Activated naive CD8-positive, alpha-beta T cell treated with anti-CD3 and anti-CD28 coated beads, Interleukin-2, amount 50 U/mL, for 24 hours (primary cell): ENCODE measurements at regions not wholly inside any gene's neighbourhood (a gene's known extent, or its start where the extent isn't known, plus 50 kb on each side); places are given as distances from the start of the nearest gene placed in this dataset.

Source experiments
- ATAC-seq: fragments of 150-1000 bp; cut with Tn5 transposase; one replicate; pipeline ENCODE4 v1.10.0; 2021
- DNase-seq: peaks from one replicate; pipeline ENCODE4 v3.0.0; 2021
- H3K27ac Mint-ChIP-seq: one replicate; pipeline ENCODE4 v1.8.0; 2021; ENCODE audit warnings: mild to moderate bottlenecking, mixed read lengths
- H3K27me3 Mint-ChIP-seq: one replicate; pipeline ENCODE4 v1.8.0; 2021; ENCODE audit warnings: mixed read lengths
- H3K36me3 Mint-ChIP-seq: one replicate; pipeline ENCODE4 v1.8.0; 2021; ENCODE audit warnings: low read depth, mixed read lengths
- H3K4me1 Mint-ChIP-seq: one replicate; pipeline ENCODE4 v1.8.0; 2021; ENCODE audit warnings: mixed read lengths
- H3K4me3 Mint-ChIP-seq: one replicate; pipeline ENCODE4 v1.8.0; 2021; ENCODE audit warnings: mild to moderate bottlenecking, moderate library complexity, mixed read lengths
- H3K9me3 Mint-ChIP-seq: one replicate; pipeline ENCODE4 v1.8.0; 2021; ENCODE audit warnings: mixed read lengths

- Mint-ChIP-seq H3K27me3 (peaks cover 10% of the 10 kb centered on the region), H3K9me3 (no peaks in the 10 kb centered on the region), H3K36me3 (no peaks in the 10 kb centered on the region), H3K4me1 (no peaks in the 10 kb centered on the region), H3K4me3 (no peak overlapping the region), H3K27ac (no peak overlapping the region)
- no peak for DNase-seq
- ATAC-seq: no peak
Observed at GRCh38 chr10:83945982-83946718, 193.2 kb upstream of the GHITM start.

DNA sequence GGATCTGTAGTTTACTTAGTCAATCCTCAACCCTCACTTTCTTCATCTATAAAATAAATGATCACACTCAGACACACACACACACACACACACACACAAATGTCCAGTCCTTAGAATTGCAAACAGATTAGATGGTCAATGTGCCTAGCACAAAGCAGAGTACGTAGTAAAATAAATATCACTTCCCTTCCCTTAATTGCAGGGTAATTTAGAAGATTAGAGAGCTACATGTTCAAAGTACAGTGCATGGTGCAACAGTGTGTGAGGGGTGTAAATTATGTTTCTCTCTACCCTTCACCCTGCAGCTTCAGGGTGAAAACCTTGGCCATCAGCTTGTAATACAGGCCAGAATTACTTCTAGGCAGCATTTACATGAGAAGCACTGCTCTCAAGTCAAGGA, 187.0 kb upstream of the GHITM start:
- Mint-ChIP-seq H3K4me1 (no peaks in the 10 kb centered on the region), H3K27ac (no peak overlapping the region), H3K9me3 (no peaks in the 10 kb centered on the region), H3K36me3 (no peaks in the 10 kb centered on the region), H3K27me3 (peaks cover 2% of the 10 kb centered on the region), H3K4me3 (no peak overlapping the region)
- ATAC-seq (no peak), DNase-seq (no peak)

DNA sequence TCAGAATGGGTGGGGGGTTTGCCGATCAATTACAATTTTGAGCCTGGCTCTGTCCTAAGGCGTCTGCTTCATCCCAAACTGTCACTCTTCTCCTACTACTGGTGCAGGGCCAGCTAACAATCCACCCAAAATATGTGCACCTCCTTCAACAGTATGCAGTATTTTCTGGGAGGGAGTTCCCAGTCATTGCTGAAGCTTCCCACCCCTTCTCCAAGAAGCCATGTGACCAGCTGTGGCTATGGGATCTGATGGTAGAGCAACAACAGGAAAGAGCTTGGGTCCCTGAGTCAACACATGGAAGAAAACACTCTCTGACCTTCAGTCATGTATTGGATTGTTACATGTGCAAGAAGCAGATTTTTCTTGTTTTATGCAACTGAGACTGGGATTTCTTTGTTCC, 185.7 kb upstream of the GHITM start:
- Mint-ChIP-seq H3K27me3 (peaks cover 2% of the 10 kb centered on the region), H3K9me3 (no peaks in the 10 kb centered on the region), H3K4me3 (no peak overlapping the region), H3K36me3 (no peaks in the 10 kb centered on the region), H3K27ac (no peak overlapping the region), H3K4me1 (no peaks in the 10 kb centered on the region)
- DNase-seq: no peak
- ATAC-seq: no peak

GRCh38 chr10:83954193-83954799, 185.0 kb upstream of the GHITM start:
- DNase-seq: no peak
- Mint-ChIP-seq H3K27me3 (no peaks in the 10 kb centered on the region), H3K27ac (no peak overlapping the region), H3K4me1 (no peaks in the 10 kb centered on the region), H3K4me3 (no peak overlapping the region), H3K36me3 (no peaks in the 10 kb centered on the region), H3K9me3 (no peaks in the 10 kb centered on the region)
- ATAC-seq: no peak

DNA sequence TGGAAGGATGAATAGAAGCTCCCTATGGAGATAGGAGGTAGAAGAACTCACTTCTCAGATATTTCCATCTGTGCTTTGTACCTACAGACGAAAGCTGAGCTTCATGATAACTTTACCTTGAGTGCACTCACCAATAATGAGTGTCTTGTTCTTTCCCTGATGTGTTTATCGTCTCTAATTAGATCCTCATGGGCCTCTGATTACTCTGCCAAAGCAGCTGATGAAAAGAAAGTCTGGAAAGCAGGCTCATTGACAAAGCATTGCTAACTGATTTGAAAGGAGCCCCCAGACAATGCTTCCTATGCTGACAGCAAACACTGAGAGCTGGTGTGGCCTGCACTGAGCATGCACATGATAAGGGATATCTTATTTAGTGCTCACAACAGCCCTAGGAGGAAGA, 183.9 kb upstream of the GHITM start:
- no peaks in the 10 kb centered on the region for H3K36me3 Mint-ChIP-seq

DNA sequence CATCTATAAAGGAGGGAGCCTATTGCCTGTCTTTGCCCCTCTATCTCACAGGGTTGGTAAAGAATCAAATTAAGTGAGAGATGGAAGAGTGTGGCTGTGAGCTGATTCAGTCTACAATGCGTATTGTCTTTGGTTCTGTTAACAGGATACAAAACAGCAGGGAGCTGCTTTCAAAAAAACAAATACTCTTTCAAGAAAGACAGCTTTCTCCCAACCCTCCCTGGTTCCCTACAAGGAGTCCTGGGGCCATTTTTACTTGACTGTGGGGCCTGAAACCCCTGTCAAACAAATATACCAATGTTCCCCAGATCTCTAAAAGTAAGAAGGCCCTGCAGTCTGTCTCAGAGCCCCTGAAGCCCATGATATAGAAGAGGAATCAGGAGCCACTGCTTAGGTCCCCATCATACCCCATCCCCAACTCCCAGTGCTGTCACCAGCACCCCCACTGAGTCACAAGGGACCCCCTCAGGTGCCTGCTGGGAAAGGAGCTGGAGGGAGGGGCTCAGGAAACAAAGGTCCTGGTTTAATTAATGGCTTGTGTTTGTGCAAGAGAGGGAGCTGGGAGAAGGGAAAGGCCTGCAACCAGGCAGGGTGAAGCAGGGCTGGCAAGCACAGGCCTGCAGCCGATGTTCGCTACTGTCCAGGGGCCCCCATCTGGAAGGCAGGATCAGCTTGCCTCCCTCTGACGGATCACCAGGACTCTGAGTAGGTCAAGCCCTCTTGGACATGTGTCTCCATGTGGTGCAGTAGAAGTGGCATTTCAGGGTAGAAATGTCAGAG, 182.0 kb upstream of the GHITM start:
- Mint-ChIP-seq H3K9me3 (no peaks in the 10 kb centered on the region), H3K27ac (no peak overlapping the region), H3K27me3 (no peaks in the 10 kb centered on the region), H3K4me3 (no peak overlapping the region), H3K4me1 (no peaks in the 10 kb centered on the region), H3K36me3 (no peaks in the 10 kb centered on the region)
- DNase-seq (no peak), ATAC-seq (no peak)

More for the DNA sequence above, 183.9 kb upstream of the GHITM start:
- no peak overlapping the region for H3K4me3 Mint-ChIP-seq
- H3K27me3 Mint-ChIP-seq: no peaks in the 10 kb centered on the region
- H3K27ac Mint-ChIP-seq: no peak overlapping the region
- ATAC-seq (no peak), DNase-seq (no peak)
- no peaks in the 10 kb centered on the region for H3K4me1 Mint-ChIP-seq
- H3K9me3 Mint-ChIP-seq: no peaks in the 10 kb centered on the region

GRCh38 chr10:83959328-83959727, 180.0 kb upstream of the GHITM start:
- no peaks in the 10 kb centered on the region for H3K27me3 Mint-ChIP-seq
- H3K9me3 Mint-ChIP-seq: no peaks in the 10 kb centered on the region
- DNase-seq: no peak
- no peak overlapping the region for H3K27ac Mint-ChIP-seq
- ATAC-seq: no peak
- H3K4me3 Mint-ChIP-seq: no peak overlapping the region
- no peaks in the 10 kb centered on the region for H3K4me1 Mint-ChIP-seq
- no peaks in the 10 kb centered on the region for H3K36me3 Mint-ChIP-seq

DNA sequence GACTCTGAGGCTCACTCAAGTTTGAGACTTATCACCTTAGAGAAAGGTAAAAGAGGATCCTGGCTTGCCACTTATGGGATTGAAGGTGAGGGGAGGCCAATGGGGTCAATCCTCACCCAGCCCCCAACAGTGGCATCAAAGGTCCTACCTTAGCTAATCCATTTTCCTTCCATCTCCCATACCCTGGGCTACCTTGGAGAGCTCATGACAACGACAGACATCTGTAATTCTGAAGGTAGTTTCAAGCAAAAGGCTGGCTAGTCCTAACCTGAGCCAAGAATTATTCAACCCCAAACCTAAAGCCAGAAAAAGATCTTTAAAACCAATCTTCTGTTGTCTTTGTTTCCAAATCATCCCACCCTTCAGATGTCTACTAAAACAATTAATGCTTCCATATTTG, 179.2 kb upstream of the GHITM start:
- ATAC-seq: no peak
- DNase-seq: no peak
- no peaks in the 10 kb centered on the region for H3K4me1 Mint-ChIP-seq

DNA sequence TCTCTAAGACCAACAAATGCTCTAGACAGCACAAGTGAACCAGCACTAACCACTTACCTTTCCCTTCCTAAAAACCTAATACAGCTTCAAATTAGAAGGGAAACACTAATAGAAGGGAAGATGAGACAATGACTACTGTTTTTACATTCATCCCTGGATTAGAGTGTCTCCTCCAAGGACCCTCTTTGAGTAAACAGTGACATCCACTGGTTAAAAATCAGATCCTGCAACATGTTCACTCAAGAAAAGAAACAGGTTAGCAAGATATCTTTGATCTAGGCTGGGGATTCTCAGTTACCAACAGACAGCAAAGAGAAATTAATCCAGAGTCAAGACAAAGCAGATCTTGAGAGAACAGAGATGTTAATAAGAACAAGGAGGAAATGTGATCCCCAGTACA, 177.7 kb upstream of the GHITM start:
- H3K9me3 Mint-ChIP-seq: no peaks in the 10 kb centered on the region
- no peaks in the 10 kb centered on the region for H3K27me3 Mint-ChIP-seq
- DNase-seq: no peak
- no peak overlapping the region for H3K27ac Mint-ChIP-seq
- no peaks in the 10 kb centered on the region for H3K4me1 Mint-ChIP-seq
- H3K4me3 Mint-ChIP-seq: no peak overlapping the region
- H3K36me3 Mint-ChIP-seq: no peaks in the 10 kb centered on the region
- no peak for ATAC-seq

More for the DNA sequence above, 179.2 kb upstream of the GHITM start:
- no peak overlapping the region for H3K4me3 Mint-ChIP-seq
- H3K36me3 Mint-ChIP-seq: no peaks in the 10 kb centered on the region
- no peak overlapping the region for H3K27ac Mint-ChIP-seq
- no peaks in the 10 kb centered on the region for H3K27me3 Mint-ChIP-seq
- H3K9me3 Mint-ChIP-seq: no peaks in the 10 kb centered on the region

GRCh38 chr10:83963446-83963845, 175.9 kb upstream of the GHITM start:
- no peaks in the 10 kb centered on the region for H3K27me3 Mint-ChIP-seq
- H3K36me3 Mint-ChIP-seq: no peaks in the 10 kb centered on the region
- no peak overlapping the region for H3K27ac Mint-ChIP-seq
- H3K4me3 Mint-ChIP-seq: no peak overlapping the region
- no peaks in the 10 kb centered on the region for H3K9me3 Mint-ChIP-seq
- ATAC-seq (no peak), DNase-seq (no peak)
- H3K4me1 Mint-ChIP-seq: no peaks in the 10 kb centered on the region

DNA sequence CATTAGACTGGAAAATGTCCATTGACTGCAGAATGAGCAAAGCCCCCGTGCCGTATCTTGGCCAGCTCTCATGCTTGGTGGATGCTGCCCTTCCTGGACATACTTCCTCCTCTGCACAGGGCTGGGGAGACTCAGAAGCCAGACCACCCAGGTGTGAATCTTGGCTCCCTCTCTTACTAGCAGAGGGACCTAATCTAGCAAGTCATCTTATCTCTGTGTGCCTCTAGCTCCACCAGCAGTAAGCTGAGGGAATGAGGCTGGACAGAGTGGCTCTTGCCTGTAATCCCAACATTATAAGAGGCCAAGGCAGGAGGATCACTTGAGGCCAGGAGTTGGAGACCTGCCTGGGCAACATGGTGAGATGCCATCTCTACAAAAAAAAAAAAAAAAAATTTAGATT, 173.8 kb upstream of the GHITM start:
- DNase-seq: no peak
- Mint-ChIP-seq H3K4me1 (no peaks in the 10 kb centered on the region), H3K9me3 (no peaks in the 10 kb centered on the region), H3K36me3 (no peaks in the 10 kb centered on the region), H3K27ac (no peak overlapping the region), H3K4me3 (no peak overlapping the region), H3K27me3 (no peaks in the 10 kb centered on the region)
- no peak for ATAC-seq

DNA sequence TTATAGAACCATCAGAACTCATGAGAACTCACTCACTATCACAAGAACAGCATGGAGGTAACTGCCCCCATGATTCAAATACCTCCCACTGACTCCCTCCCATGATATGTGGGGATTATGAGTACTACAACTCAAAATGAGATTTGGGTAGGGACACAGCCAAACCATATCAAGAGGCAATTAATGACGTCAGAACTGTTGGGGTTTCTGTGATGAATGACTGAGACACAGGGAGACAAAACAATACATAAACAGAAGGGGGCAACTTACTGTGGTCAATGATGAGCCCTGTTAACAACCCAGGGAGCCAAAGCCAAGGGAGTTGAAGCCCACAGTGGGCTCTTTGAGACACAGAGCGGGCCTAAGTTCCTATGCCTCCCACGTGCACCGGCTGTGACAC, 171.3 kb upstream of the GHITM start:
- Mint-ChIP-seq H3K9me3 (no peaks in the 10 kb centered on the region), H3K4me3 (no peak overlapping the region), H3K27me3 (no peaks in the 10 kb centered on the region), H3K4me1 (no peaks in the 10 kb centered on the region), H3K36me3 (no peaks in the 10 kb centered on the region), H3K27ac (no peak overlapping the region)
- DNase-seq (no peak), ATAC-seq (no peak)

GRCh38 chr10:83978681-83979383, 160.5 kb upstream of the GHITM start:
- Mint-ChIP-seq H3K9me3 (no peaks in the 10 kb centered on the region), H3K4me3 (no peak overlapping the region), H3K36me3 (no peaks in the 10 kb centered on the region), H3K27me3 (no peaks in the 10 kb centered on the region), H3K4me1 (no peaks in the 10 kb centered on the region), H3K27ac (no peak overlapping the region)
- no peak for DNase-seq
- no peak for ATAC-seq

DNA sequence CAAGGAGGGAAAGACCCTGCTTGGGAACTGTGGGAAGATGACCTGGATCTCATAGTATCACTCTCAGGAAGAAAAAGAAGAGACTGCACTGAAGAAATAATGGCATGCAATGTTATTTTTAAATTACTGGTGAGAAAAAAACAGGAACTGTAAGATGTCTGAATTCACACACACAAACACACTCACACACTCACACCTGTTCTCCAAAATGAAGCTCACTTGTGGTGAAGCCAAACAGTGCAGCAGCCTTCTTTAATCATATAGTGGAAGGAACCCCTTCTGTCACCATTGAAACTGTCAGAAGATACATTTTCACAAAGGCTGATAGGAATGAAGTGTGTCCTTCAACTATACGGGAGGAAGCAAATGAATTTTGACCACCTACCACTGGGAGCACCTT, 156.5 kb upstream of the GHITM start:
- Mint-ChIP-seq H3K27ac (no peak overlapping the region), H3K36me3 (no peaks in the 10 kb centered on the region), H3K4me3 (no peak overlapping the region), H3K9me3 (no peaks in the 10 kb centered on the region), H3K4me1 (no peaks in the 10 kb centered on the region), H3K27me3 (peaks cover 2% of the 10 kb centered on the region)
- DNase-seq: no peak
- no peak for ATAC-seq
